HepG2 (cell line): ENCODE measurements at regions not wholly inside any gene's neighbourhood (a gene's known extent, or its start where the extent isn't known, plus 50 kb on each side); places are given as distances from the start of the nearest gene placed in this dataset.
A peak's percentile ranks its signal among the peaks of the same experiment; 100 is the strongest.

Experiments
- ATAC-seq: fragments of 200-7000 bp; cut with Tn5 transposase; 3 replicates; pipeline ENCODE4 v1.9.1; 2020; ENCODE audit warnings: mild to moderate bottlenecking, moderate library complexity
- BruUV-seq: library from RNA; stranded (reverse); fragments of 400-500 nt; replicated peaks from 2 replicates; lab custom pipeline; 2021; lab: Mats Ljungman, UMichigan
- CTCF ChIA-PET: fragments of 300-600 bp; formaldehyde crosslinking; extraction: SDS; loops from one replicate; lab custom pipeline; 2021; ENCODE audit warnings: low total read pairs, inconsistent platforms, low intra/inter-chr PET ratio; lab: Yijun Ruan, JAX
- POLR2A ChIA-PET: fragments of 350-600 bp; sonication (Branson Sonifier 250); formaldehyde crosslinking; loops from one replicate; lab custom pipeline; 2020; ENCODE audit warnings: antibody characterized with exemption, inconsistent platforms; lab: Yijun Ruan, JAX
- DNase-seq: peaks from one replicate; pipeline ENCODE4 v3.0.0-alpha.2; 2015; ENCODE audit warnings: low spot score
- FAIRE-seq: peaks from 3 replicates; lab custom pipeline; 2011; peaks lifted over from hg19 to GRCh38; lab: Jason Lieb, UNC
- H2AFZ ChIP-seq: one replicate; pipeline ENCODE4 v1.6.1; 2011; ENCODE audit warnings: low read length, inconsistent platforms
- H3K27ac ChIP-seq: fragments of 300-600 bp; 3 replicates; pipeline ENCODE4 v1.8.0; 2011; ENCODE audit warnings: mixed run types, mild to moderate bottlenecking, mixed read lengths, low read length, inconsistent platforms; ENCODE audit not compliant: insufficient read depth; ENCODE audit errors: extremely low read length
- H3K27me3 ChIP-seq, 2 experiments: fragments of 200-600 bp in 1 of 2; 2 replicates in 1 of 2; 3 replicates in 1 of 2; pipeline versions ENCODE4 v1.6.0 to v1.8.0; 2011; ENCODE audit warnings: low read length in 2 of 2, mild to moderate bottlenecking in 2 of 2, moderate library complexity in 2 of 2, inconsistent platforms in 1 of 2; ENCODE audit not compliant: insufficient read depth in 2 of 2, control insufficient read depth in 1 of 2
- H3K36me3 ChIP-seq, 2 experiments: fragments of 200-600 bp in 1 of 2; replicated peaks in 1 of 2; 2 replicates in 1 of 2; 3 replicates in 1 of 2; pipeline versions ENCODE4 v1.5.1 to v1.8.0; 2011; ENCODE audit warnings: low read length in 2 of 2, inconsistent platforms in 1 of 2; ENCODE audit not compliant: insufficient read depth in 2 of 2, control insufficient read depth in 1 of 2
- H3K4me1 ChIP-seq: 2 replicates; pipeline ENCODE4 v1.5.1; 2012; ENCODE audit warnings: low read length, inconsistent platforms; ENCODE audit not compliant: insufficient read depth
- H3K4me2 ChIP-seq: 2 replicates; pipeline ENCODE4 v1.6.0; 2011; ENCODE audit warnings: low read depth, low read length, inconsistent platforms
- H3K4me3 ChIP-seq, 3 experiments: fragments of 200-600 bp in 1 of 3; sonication (generic), shearing (Covaris generic) in 1 of 3; replicated peaks in 1 of 3; 2 replicates each; pipeline ENCODE4 v1.5.1; 2011 to 2016; ENCODE audit warnings: low read length in 3 of 3, inconsistent platforms in 2 of 3, low read depth in 2 of 3, mild to moderate bottlenecking in 2 of 3, control low read depth in 1 of 3, mixed read lengths in 1 of 3; ENCODE audit not compliant: insufficient read depth in 1 of 3
- H3K79me2 ChIP-seq: one replicate; pipeline ENCODE4 v1.6.1; 2011; ENCODE audit warnings: low read length, inconsistent platforms; ENCODE audit not compliant: insufficient read depth
- H3K9ac ChIP-seq: 2 replicates; pipeline ENCODE4 v1.6.0; 2011; ENCODE audit warnings: mild to moderate bottlenecking, low read depth, low read length, inconsistent platforms; ENCODE audit not compliant: insufficient read depth
- H3K9me3 ChIP-seq: 2 replicates; pipeline ENCODE4 v1.5.1; 2012; ENCODE audit warnings: mild to moderate bottlenecking, low read length
- H4K20me1 ChIP-seq: 2 replicates; pipeline ENCODE4 v1.6.0; 2011; ENCODE audit warnings: inconsistent platforms, mild to moderate bottlenecking, low read length, moderate library complexity; ENCODE audit not compliant: insufficient read depth
- ARNT2 ChIP-seq: sonication (generic); formaldehyde crosslinking; IDR thresholded peaks from 2 replicates; pipeline ENCODE4 v1.8.0; 2022; ENCODE audit warnings: mild to moderate bottlenecking, low read depth, missing genetic modification reagents, moderate library complexity
- ATF6 ChIP-seq: sonication (generic); formaldehyde crosslinking; conservative IDR thresholded peaks from 2 replicates; pipeline ENCODE4 v1.4.0; 2020; ENCODE audit warnings: missing genetic modification reagents
- EED ChIP-seq: sonication (generic); formaldehyde crosslinking; IDR thresholded peaks from 2 replicates; pipeline ENCODE4 v1.5.0; 2020; ENCODE audit warnings: mild to moderate bottlenecking, missing genetic modification reagents
- FOXA1 ChIP-seq, 2 experiments: fragments of 450-650 bp in 1 of 2; sonication (generic) in 1 of 2; formaldehyde crosslinking in 1 of 2; IDR thresholded peaks; 2 replicates each; pipeline versions ENCODE4 v1.4.0 to v1.6.1; 2016 to 2020; ENCODE audit warnings: missing genetic modification reagents in 1 of 2
- GPN1 ChIP-seq: sonication (generic); formaldehyde crosslinking; IDR thresholded peaks from 2 replicates; pipeline ENCODE4 v1.5.1; 2020; ENCODE audit warnings: missing genetic modification reagents, borderline replicate concordance
- JARID2 ChIP-seq: sonication (generic); formaldehyde crosslinking; IDR thresholded peaks from 2 replicates; pipeline ENCODE4 v1.8.1; 2023; ENCODE audit warnings: missing genetic modification reagents, inconsistent platforms; ENCODE audit not compliant: insufficient replicate concordance
- KMT2B ChIP-seq: IDR thresholded peaks from 2 replicates; pipeline ENCODE4 v1.6.1; 2016; ENCODE audit warnings: missing genetic modification reagents, missing compliant biosample characterization
- MTF2 ChIP-seq: sonication (generic); formaldehyde crosslinking; IDR thresholded peaks from 2 replicates; pipeline ENCODE4 v1.5.0; 2020; ENCODE audit warnings: missing genetic modification reagents, borderline replicate concordance
- NFKB2 ChIP-seq: sonication (generic); formaldehyde crosslinking; IDR thresholded peaks from 2 replicates; pipeline ENCODE4 v1.4.0; 2020; ENCODE audit warnings: missing genetic modification reagents, borderline replicate concordance
- PHF20 ChIP-seq: sonication (generic); formaldehyde crosslinking; IDR thresholded peaks from 2 replicates; pipeline ENCODE4 v1.5.0; 2020; ENCODE audit warnings: mild to moderate bottlenecking, missing genetic modification reagents
- THAP11 ChIP-seq: IDR thresholded peaks from 2 replicates; pipeline ENCODE4 v1.6.1; 2016; ENCODE audit warnings: missing biosample characterization, missing genetic modification reagents
- USF2 ChIP-seq, 2 experiments: sonication (generic) in 1 of 2; formaldehyde crosslinking in 1 of 2; IDR thresholded peaks; 2 replicates each; pipeline versions ENCODE4 v1.5.1 to v1.6.1; 2011 to 2020; ENCODE audit warnings: borderline replicate concordance in 1 of 2, low read depth in 1 of 2, low read length in 1 of 2, mild to moderate bottlenecking in 1 of 2, missing genetic modification reagents in 1 of 2, moderate library complexity in 1 of 2
- ZNF264 ChIP-seq: sonication (generic); formaldehyde crosslinking; IDR thresholded peaks from 2 replicates; pipeline ENCODE4 v1.4.0; 2020; ENCODE audit warnings: missing genetic modification reagents
- ZNF276 ChIP-seq: sonication (generic); formaldehyde crosslinking; IDR thresholded peaks from 2 replicates; pipeline ENCODE4 v1.4.0; 2020; ENCODE audit warnings: mild to moderate bottlenecking, low read depth, missing genetic modification reagents
- ZNF441 ChIP-seq: sonication (generic); formaldehyde crosslinking; IDR thresholded peaks from 2 replicates; pipeline ENCODE4 v1.7.0; 2021; ENCODE audit warnings: missing genetic modification reagents, borderline replicate concordance
- ZNF510 ChIP-seq: sonication (generic); formaldehyde crosslinking; IDR thresholded peaks from 2 replicates; pipeline ENCODE4 v1.4.0; 2020; ENCODE audit warnings: low read depth, mild to moderate bottlenecking, missing genetic modification reagents
- ZNF670 ChIP-seq: sonication (generic); formaldehyde crosslinking; IDR thresholded peaks from 2 replicates; pipeline ENCODE4 v1.8.0; 2022; ENCODE audit warnings: mild to moderate bottlenecking, missing genetic modification reagents, borderline replicate concordance
- WGBS: methylation state at CpG from one replicate; pipeline ENCODE4 v1.1.6; 2017; ENCODE audit warnings: low lambda C conversion rate; 5-methylcytosine and 5-hydroxymethylcytosine counted together
- in situ Hi-C: cut with HindIII; loops from 2 replicates; pipeline ENCODE4 v1.10.0; 2017; ENCODE audit warnings: low pct_unique_long_range_greater_than_20kb; ENCODE audit not compliant: extremely low pct_ligation_motif_present
- intact Hi-C: fragments of 100-400 bp; cut with micrococcal nuclease; formaldehyde crosslinking; loops from one replicate; pipeline ENCODE4 v1.10.0; 2022; ENCODE audit not compliant: unreplicated experiment
- TF ChIP-seq, protein P1 (sequence below): IDR thresholded peaks from 2 replicates; pipeline ENCODE4 v1.6.1; 2016

- POLR2A ChIA-PET, result no interaction called here
- H3K9me3 ChIP-seq, result peaks cover 74% of the 10 kb centered on the region
- in situ Hi-C loops, result no loop called here
- no peaks in the 10 kb centered on the region for H3K36me3 ChIP-seq
- H3K9ac ChIP-seq, result no peak overlapping the region
- CTCF ChIA-PET, result no interaction called here
- no peaks in the 10 kb centered on the region for H4K20me1 ChIP-seq
- H3K4me3 ChIP-seq, result no peak overlapping the region
- H3K27ac ChIP-seq, result no peak overlapping the region
- no peak overlapping the region for H3K4me2 ChIP-seq
- ATAC-seq, result peak; percentile 25; the same call in 1 of the 3 replicates
- intact Hi-C loops, result no loop called here
- no peak for FAIRE-seq
- no peaks in the 10 kb centered on the region for H3K79me2 ChIP-seq
- no peaks in the 10 kb centered on the region for H3K4me1 ChIP-seq
- no peaks in the 10 kb centered on the region for H3K27me3 ChIP-seq
- DNase-seq, result no peak
- H2AFZ ChIP-seq, result no peak overlapping the region
- WGBS, result 14% methylated on average over 3 of the region's 3 CpGs
- no TSS peak for BruUV-seq
- no peak for TF ChIP-seq THAP11 (CRISPR knock-in tag)
- no peak for TF ChIP-seq ZNF441 (CRISPR knock-in tag)
- no peak for TF ChIP-seq ZNF670 (CRISPR knock-in tag)
- no peak for TF ChIP-seq PHF20 (CRISPR knock-in tag)
- TF ChIP-seq GPN1 (CRISPR knock-in tag), result no peak
- TF ChIP-seq MTF2 (CRISPR knock-in tag), result no peak
- TF ChIP-seq, protein P1, sequence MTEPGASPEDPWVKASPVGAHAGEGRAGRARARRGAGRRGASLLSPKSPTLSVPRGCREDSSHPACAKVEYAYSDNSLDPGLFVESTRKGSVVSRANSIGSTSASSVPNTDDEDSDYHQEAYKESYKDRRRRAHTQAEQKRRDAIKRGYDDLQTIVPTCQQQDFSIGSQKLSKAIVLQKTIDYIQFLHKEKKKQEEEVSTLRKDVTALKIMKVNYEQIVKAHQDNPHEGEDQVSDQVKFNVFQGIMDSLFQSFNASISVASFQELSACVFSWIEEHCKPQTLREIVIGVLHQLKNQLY (CRISPR knock-in tag), result no peak
- TF ChIP-seq EED (CRISPR knock-in tag), result no peak
- no peak for TF ChIP-seq ZNF510 (CRISPR knock-in tag)
- no peak for TF ChIP-seq ZNF264
- no peak for TF ChIP-seq JARID2 (CRISPR knock-in tag)
- no peak for TF ChIP-seq KMT2B (CRISPR knock-in tag)
- TF ChIP-seq USF2 (IDR thresholded peaks at IDR 0.05; ENCODE audit: low read depth, low read length), result no peak
- TF ChIP-seq USF2 (CRISPR knock-in tag; IDR thresholded peaks at IDR 0.05; ENCODE audit: borderline replicate concordance), result no peak
- TF ChIP-seq ATF6 (CRISPR knock-in tag), result no peak
- TF ChIP-seq ARNT2 (CRISPR knock-in tag), result no peak
- TF ChIP-seq NFKB2 (CRISPR knock-in tag), result no peak
- TF ChIP-seq FOXA1 (IDR thresholded peaks at IDR 0.05), result peak; percentile 61
- no peak for TF ChIP-seq FOXA1 (CRISPR knock-in tag; IDR thresholded peaks at IDR 0.05)
- TF ChIP-seq ZNF276, result no peak
Observed at GRCh38 chr20:60381643-60382400, 423.6 kb downstream of the CDH26 start.
